Inferior parietal cortex (tissue), 1 donor: ENCODE measurements at regions not wholly inside any gene's neighbourhood (a gene's known extent, or its start where the extent isn't known, plus 50 kb on each side); places are given as distances from the start of the nearest gene placed in this dataset.
A peak's percentile ranks its signal among the peaks of the same experiment; 100 is the strongest.

Source experiments
- DNase-seq: peaks from one replicate; pipeline ENCODE4 v3.0.0-alpha.2; 2016; ENCODE audit errors: extremely low spot score

DNA sequence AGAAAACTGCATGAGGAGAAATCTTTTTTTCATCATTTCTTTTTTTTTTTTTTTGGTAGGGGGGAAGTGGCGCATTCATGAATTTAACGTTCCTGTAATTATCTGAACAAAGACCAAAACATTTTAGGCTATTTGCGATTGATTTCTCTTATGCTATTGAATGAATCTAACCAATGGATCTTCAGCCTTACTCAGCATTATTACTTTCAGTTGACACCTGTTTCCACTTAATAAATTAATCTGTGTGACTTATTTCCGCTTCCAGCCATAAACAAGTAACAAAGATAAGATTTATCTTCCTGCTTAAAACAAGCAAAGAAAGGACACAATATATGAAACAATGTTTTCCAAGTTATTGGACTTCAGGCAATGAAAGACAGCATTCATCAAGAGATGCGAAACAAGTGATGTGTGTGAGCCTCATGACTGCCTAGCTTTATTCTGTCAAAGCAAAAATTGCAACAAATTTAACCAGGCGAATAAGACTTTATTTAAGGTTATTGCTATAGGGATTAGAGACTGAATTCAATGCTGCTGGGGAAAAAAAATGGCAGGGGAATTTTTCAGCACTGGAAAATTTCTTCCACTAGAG lies 1026.9 kb downstream of the LRFN5 start:
- DNase-seq, result no peak

DNA sequence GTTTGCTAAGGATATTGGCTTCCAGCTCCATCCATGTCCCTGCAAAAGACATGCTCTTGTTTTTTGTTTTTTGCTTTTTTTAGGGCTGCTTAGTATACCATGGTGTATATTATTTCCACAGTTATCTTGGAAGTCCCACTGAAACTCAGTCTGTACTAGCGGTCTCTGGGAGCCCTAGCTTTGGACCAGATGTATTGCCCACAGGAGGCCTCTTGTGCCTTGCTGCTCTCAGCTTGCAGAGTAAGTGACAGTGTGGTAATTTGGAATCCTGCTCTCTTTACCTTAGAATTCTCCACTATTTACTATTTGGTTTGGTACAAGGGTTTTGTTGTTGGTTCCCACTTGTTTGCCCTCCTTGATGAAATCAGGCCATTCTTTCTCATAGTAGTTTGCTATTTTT lies 1022.9 kb downstream of the LRFN5 start:
- no peak for DNase-seq

GRCh38 chr14:42628602-42629001 lies 1021.9 kb downstream of the LRFN5 start:
- DNase-seq, result no peak

- no peak for DNase-seq
Measured at GRCh38 chr14:42626986-42627385, 1020.3 kb downstream of the LRFN5 start.

GRCh38 chr14:42624980-42625761 lies 1018.5 kb downstream of the LRFN5 start:
- DNase-seq, result no peak

GRCh38 chr14:42617005-42617404 lies 1010.3 kb downstream of the LRFN5 start:
- DNase-seq, result no peak

- DNase-seq, result no peak
Measured at GRCh38 chr14:42606839-42607238, 1000.2 kb downstream of the LRFN5 start.

- no peak for DNase-seq
Measured at GRCh38 chr14:42602336-42602845, 995.7 kb downstream of the LRFN5 start.

DNA sequence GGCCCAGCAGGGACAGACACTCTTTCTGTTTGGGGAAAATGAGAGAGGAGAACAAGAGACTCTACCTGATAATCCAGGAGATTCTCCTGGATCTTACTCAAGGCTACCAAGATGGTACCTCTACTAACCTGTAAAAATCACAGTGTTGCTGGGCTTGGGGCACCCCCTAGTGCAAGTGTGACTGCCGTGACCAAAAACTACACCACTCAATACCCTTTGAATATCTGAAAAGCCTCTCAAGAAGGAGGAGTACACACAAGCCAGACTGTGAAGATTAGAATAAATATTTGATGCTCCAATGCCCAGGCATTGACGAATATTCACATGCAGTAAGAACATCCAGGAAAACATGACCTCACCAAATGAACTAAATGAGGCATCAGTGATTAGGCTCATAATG lies 965.4 kb downstream of the LRFN5 start:
- DNase-seq, result no peak

DNA sequence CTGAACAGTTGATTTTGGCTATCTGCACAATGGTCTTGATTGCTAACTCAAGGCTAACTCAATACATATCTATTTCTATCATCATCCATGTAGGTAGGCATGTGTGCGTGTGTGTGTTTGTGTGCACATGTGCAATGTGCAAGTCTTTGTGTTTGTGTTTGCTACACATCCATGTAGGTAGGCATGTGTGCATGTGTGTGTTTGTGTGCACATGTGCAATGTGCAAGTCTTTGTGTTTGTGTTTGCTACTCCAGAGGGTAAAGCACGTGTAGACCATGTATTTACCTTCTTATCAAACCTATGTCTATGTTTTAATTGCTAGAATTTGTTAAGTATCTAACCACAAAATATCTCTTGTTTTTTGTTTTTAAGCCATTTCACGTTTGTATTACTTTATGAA lies 962.6 kb downstream of the LRFN5 start:
- no peak for DNase-seq

- DNase-seq, result no peak
Measured at GRCh38 chr14:42565556-42565955, 958.9 kb downstream of the LRFN5 start.

GRCh38 chr14:42563313-42563712 lies 956.6 kb downstream of the LRFN5 start:
- no peak for DNase-seq

GRCh38 chr14:42556551-42556950 lies 949.9 kb downstream of the LRFN5 start:
- DNase-seq, result peak; percentile 19

GRCh38 chr14:42555365-42555764 lies 948.7 kb downstream of the LRFN5 start:
- no peak for DNase-seq

DNA sequence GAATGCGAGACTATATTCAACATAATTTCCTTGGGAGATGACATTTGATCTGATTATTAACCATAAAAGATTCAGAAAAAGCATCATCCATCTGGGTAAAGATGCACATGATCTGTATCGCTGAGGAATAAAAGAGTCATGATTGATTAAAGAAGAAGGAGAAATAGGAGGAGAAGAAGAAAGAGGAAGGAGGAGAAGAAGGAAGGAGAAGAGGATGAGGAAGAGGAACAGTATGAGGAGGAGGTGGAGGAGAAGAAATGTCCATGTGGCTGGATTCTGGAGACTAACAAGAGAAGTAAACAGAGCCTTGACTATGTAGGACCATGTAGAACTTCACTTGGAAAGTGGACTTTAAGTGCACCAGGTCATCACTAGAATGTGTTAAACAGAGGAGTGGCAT lies 947.4 kb downstream of the LRFN5 start:
- DNase-seq, result no peak

DNA sequence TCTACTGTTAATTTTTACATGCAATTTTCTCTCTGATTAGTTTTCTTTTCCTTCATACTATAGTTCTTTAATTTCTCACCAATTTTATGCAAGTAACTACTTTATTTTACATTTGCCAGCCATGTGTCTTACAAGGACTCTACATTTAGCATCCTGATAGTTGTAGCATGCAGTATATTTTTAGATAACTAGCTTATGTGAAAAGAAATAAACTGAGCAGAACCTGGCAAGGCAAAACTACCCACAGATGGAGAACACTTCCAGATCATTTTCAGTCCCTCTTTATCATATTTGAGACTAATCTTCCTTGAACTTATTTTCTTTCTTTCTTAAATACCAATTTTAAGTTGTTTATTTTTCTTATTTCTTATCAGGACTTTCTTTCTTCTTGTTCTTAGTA lies 943.6 kb downstream of the LRFN5 start:
- DNase-seq, result peak; percentile 20

DNA sequence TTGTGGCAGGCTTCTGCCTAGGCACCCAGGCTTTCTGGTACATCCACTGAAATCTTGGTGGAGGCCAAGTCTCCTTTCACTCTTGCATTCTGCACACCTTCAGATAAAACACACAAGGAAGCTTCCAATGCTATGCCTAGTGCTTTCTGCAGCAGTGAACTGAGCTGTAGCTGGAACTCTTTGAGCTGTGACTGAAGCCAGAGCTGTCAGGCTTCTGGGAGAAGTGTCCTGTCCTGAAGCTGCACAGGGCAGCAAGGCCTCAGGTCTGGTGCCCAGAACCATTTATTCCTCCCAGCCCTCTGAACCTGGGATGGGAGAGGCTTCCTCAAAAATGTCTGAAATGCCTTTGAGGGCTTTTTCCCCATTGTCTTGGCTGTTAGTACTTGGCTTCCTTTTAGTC lies 941.7 kb downstream of the LRFN5 start:
- DNase-seq, result no peak

DNA sequence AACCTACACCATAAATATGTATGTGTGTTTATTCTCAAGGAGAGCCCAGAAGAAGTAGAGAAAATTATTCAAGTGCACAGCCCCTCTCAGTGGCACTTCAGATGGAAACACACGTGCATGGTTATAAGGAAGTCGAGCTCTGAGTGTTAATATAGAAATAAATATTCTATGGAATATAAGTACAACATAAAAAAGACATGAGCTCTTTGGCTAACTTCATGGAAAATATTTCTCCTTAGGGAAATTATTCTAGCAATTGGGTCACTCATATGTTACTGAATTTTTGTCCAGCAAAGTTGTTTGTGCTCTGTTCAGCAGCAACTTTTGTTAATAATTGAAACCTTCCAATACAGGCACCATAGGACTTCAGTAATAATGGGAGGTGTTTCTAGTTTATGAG lies 939.0 kb downstream of the LRFN5 start:
- no peak for DNase-seq

DNA sequence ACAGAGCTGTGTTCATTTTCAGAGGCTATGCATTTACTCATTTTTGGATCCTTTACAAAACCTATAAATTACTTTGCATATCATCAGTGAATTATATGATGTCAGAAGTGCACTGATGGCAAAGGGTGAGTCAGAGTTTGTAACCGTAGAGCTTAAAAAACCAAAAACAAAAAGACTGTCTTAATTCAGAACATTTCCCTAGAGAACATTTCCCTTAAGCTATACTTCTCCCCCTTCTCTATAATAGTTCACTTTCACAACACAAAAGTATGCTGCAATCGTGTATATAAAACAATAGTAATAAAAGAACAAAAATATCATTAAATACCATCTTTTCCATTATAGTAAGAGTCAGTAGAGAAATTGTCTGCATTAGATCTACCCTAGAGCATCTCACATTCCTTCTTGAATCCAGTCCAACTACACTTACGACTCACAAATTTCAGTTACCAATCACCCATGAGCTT lies 934.9 kb downstream of the LRFN5 start:
- DNase-seq, result no peak

GRCh38 chr14:42535397-42535796 lies 928.7 kb downstream of the LRFN5 start:
- DNase-seq, result no peak

GRCh38 chr14:42533476-42533875 lies 926.8 kb downstream of the LRFN5 start:
- DNase-seq, result no peak

DNA sequence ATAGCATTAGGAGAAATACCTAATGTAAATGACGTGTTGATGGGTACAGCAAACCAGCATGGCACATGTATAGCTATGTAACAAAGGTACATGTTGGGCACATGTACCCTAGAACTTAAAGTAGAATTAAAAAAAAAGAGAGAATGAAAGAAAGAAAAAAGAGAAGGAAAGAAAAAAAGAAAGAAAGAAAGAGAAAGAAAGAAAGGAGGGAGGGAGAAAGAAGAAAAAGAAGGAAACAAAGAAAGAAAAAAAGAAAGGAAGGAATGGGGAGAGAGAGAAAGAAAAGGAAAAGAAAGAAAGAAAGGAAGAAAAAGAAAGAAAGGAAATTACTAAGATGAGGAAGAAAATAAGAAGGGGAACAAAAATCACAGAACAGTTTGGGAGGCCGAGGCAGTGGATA lies 925.5 kb downstream of the LRFN5 start:
- no peak for DNase-seq

DNA sequence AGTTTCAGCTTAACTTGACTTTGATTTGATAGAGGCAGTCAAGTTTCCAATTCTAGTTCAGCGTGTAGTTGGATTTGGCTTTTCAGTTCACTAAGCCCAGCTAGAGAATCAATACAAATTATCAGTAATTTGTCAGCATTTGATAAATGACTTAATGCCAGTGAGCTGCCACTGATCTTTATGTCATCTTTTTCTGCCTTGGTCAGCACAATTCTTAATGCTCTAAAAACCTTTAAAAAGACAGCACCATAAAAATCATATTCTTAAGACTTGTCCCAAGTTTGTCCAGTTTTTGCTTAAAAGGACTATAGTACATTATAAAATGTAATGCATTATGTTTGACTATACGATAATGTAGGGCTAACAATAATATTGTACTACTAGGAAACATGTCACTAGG lies 920.5 kb downstream of the LRFN5 start:
- DNase-seq, result no peak
